GM12874 (cell line): ENCODE measurements at regions not wholly inside any gene's neighbourhood (a gene's known extent, or its start where the extent isn't known, plus 50 kb on each side); places are given as distances from the start of the nearest gene placed in this dataset.

Experiments
- TF ChIP-seq, protein P1 (sequence below): IDR thresholded peaks from 2 replicates; pipeline ENCODE4 v1.5.1; 2011; ENCODE audit warnings: low read depth, mild to moderate bottlenecking, control low read depth, low read length, moderate library complexity; ENCODE audit not compliant: insufficient read depth

DNA sequence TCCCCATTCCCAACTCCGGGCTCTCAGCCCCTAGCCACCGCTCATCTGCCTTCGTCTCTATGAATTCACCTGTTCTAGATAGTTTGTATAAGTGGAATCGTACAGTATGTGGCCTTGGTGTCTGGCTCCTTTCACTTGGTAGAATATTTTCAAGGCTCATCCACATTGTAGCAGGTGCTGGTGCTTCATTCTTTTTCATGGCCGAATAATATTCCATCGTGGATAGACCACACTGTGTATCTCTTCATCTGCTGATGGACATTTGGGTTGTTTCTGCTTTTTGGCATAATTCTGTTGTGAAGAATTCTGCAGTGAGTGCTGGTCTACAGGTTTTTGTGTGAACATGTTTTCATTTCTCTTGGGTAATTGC, 324.2 kb downstream of the SEC14L1 start:
- TF ChIP-seq, protein P1, sequence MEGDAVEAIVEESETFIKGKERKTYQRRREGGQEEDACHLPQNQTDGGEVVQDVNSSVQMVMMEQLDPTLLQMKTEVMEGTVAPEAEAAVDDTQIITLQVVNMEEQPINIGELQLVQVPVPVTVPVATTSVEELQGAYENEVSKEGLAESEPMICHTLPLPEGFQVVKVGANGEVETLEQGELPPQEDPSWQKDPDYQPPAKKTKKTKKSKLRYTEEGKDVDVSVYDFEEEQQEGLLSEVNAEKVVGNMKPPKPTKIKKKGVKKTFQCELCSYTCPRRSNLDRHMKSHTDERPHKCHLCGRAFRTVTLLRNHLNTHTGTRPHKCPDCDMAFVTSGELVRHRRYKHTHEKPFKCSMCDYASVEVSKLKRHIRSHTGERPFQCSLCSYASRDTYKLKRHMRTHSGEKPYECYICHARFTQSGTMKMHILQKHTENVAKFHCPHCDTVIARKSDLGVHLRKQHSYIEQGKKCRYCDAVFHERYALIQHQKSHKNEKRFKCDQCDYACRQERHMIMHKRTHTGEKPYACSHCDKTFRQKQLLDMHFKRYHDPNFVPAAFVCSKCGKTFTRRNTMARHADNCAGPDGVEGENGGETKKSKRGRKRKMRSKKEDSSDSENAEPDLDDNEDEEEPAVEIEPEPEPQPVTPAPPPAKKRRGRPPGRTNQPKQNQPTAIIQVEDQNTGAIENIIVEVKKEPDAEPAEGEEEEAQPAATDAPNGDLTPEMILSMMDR: no peak

DNA sequence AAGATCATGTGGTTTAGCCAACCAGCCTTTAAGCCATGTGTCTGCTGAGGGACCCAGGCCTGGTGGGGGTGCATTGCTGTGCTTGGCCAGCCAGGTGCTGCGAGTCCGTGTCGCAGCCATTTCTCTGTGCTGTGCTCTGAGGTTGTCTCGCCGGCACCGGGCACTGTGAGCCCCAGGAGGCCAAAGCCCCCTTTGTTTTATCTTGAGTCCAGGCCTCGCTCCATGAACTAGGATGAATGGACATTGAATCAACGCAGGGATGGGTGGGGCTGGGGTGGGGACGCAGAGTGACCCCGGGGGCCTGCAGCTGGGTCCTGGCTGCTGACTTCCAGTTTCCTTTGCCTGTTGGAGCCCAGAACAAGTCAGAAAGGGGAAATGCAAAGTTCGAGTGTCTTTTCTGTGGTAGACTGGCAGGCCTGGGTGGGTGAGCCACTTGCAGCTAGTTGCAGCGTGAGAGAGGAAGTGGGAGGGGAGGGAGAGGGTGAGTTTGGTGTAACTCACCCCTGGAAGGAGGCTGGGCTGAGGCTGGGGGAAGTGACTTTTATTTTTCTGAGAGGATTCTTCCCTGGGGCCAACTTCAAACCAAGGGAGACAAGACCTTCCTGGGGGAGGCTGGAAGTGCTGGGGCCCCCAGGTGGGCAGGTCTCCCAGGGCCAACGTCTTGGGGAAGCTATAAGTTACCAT, 324.7 kb downstream of the SEC14L1 start:
- TF ChIP-seq, protein P1: no peak

DNA sequence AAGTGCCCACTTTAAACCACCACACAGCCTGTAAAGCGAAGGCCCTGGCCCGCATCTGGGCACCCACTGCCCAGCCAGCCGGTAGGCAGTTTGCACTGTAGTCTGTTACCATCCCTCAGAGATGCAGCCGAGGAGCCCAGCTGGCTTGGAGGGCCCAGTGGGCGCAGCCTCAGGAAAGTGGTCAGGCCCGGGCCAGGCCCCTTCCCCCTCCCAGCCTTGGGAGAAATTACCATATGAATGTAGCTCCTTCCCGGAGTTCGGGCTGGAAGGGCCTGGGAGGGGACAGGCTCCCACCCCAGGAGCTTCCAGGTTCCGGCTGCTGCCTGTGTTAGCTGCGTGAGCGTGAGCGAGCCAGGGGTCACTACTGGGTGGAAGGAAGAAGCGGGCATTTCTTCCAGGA, 325.4 kb downstream of the SEC14L1 start:
- TF ChIP-seq, protein P1: no peak

DNA sequence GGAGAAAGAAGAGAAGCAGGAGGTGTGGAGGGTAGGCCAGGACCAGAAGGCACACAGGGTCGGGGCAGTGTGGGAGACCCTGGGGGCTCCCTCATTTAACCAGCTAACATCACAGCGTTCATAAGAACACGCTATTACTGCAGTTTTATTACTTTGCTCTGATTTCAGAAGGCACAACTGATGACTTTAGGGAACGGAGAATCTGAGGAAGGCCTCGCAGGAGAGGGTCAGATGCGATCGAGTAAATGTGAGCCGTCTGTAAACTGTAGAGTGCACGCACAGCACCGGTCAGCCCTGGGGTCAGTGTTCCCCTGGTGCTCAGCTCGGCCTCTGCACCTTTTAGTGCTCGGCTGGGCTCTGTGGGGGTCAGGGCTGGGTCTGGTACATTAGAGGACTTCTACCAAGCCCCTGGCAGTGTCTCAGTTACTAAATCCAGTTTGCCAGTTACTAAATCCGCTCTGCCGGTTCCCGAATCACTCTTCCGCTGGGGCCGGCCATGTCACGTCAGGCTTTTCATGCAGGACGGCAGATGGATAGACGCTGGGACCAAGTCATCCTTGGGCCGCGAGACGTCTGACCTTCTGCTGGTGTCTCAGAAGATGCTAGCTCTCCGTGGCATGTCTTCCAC, 325.9 kb downstream of the SEC14L1 start:
- TF ChIP-seq, protein P1: no peak

DNA sequence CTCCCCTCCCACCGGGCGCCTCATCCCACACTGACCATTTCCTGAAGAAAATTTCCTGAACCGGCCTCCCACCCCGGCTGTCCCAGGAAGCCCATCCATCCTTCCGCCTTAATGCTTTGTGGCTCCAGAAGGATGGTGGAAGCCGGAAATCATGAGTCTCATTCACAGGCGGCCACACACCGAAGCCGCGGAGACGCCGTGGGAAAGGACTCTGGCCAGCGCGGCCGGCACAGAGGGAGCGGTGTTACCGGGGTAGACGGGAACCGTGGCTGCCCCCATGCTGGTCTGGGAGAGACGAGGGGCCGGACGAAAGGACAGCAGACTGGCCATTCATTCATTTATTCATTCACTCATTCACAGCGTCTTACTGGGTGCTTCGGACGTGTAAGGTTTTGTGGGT, 326.8 kb downstream of the SEC14L1 start:
- TF ChIP-seq, protein P1: no peak

DNA sequence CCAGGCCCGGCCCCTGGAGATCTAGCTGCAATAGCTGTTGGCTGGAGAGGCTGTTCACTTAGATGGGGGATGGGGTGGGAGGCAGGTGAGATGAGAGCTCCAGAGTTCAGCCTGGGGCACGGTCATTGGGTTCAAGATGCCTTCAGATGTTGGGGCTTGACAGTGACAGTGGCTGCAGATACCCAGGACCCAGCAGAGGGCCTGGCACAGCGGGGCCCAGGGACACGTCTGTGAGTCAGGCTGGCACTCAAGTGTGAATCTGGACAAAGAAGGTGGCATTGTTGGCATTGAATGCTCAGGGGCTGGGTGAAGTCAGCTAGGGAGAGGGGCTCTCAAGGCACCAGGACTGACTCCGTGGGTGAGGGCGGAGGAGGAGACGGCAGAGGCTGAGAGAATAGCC, 328.1 kb downstream of the SEC14L1 start:
- TF ChIP-seq, protein P1: no peak

DNA sequence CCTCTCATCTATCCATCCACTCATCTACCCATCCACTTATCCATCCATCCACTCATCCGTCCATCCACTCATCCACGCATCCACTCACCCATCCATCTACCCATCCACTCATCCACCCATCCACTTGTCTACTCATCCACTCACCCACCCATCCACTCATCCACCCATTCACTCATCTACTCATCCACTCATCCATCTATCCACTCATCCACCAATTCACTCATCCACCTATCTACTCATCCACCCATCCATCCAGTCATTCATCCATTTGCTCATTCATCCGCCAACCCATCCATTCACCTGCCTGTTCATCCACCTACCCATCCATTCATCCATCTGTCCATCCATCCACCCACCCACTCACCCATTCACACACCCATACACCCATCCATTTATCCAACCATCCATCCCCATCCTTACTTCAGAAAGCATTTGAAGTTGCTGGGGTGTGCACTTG, 329.6 kb downstream of the SEC14L1 start:
- TF ChIP-seq, protein P1: no peak
